Left hindlimb (tissue), 1 donor: ENCODE measurements at regions not wholly inside any gene's neighbourhood (a gene's known extent, or its start where the extent isn't known, plus 50 kb on each side); places are given as distances from the start of the nearest gene placed in this dataset.
"Not testable (repeated sequence)": the region's sequence is repeated elsewhere in the genome, so short reads cannot be mapped to it uniquely, and the experiment has no call there.

Source experiments
- DNase-seq: peaks from one replicate; pipeline ENCODE4 v3.0.0-alpha.2; 2018

GRCh38 chr7:79531905-79532664, 78.6 kb upstream of the MAGI2 start:
- DNase-seq: no peak

GRCh38 chr7:79531116-79531515, 77.6 kb upstream of the MAGI2 start:
- no peak for DNase-seq

- DNase-seq: no peak
These were observed 76.4 kb upstream of the MAGI2 start for GRCh38 chr7:79529881-79530235.

- DNase-seq: no peak
These were observed 75.9 kb upstream of the MAGI2 start for GRCh38 chr7:79529214-79529880.

- no peak for DNase-seq
These were observed 75.0 kb upstream of the MAGI2 start for GRCh38 chr7:79528421-79528820.

GRCh38 chr7:79524048-79524447, 70.6 kb upstream of the MAGI2 start:
- DNase-seq: no peak

GRCh38 chr7:79523436-79523835, 70.0 kb upstream of the MAGI2 start:
- no peak for DNase-seq

GRCh38 chr7:79520543-79520942, 67.1 kb upstream of the MAGI2 start:
- DNase-seq: no peak

- no peak for DNase-seq
These were observed 61.9 kb upstream of the MAGI2 start for GRCh38 chr7:79515358-79515757.

GRCh38 chr7:79513261-79513660, 59.8 kb upstream of the MAGI2 start:
- DNase-seq: no peak

GRCh38 chr7:79512261-79512660, 58.8 kb upstream of the MAGI2 start:
- no peak for DNase-seq

GRCh38 chr7:79511056-79511455, 57.6 kb upstream of the MAGI2 start:
- not testable (repeated sequence) for DNase-seq

GRCh38 chr7:79507131-79507530, 53.7 kb upstream of the MAGI2 start:
- DNase-seq: no peak

GRCh38 chr7:79506481-79506880, 53.0 kb upstream of the MAGI2 start:
- DNase-seq: no peak

- no peak for DNase-seq
These were observed 51.3 kb upstream of the MAGI2 start for GRCh38 chr7:79504607-79505389.
